GM19023 (cell line): ENCODE measurements at regions not wholly inside any gene's neighbourhood (a gene's known extent, or its start where the extent isn't known, plus 50 kb on each side); places are given as distances from the start of the nearest gene placed in this dataset.
"Not testable (repeated sequence)": the region's sequence is repeated elsewhere in the genome, so short reads cannot be mapped to it uniquely, and the experiment has no call there.

Experiments used
- ATAC-seq: cut with Tn5 transposase; IDR thresholded peaks from one replicate; pipeline ENCODE4 v1.9.1; 2021; ENCODE audit warnings: mild to moderate bottlenecking, moderate library complexity; ENCODE audit not compliant: unreplicated experiment

- ATAC-seq, result no peak
These were observed 156.3 kb upstream of the FOXN3 start for GRCh38 chr14:89573399-89573657.

DNA sequence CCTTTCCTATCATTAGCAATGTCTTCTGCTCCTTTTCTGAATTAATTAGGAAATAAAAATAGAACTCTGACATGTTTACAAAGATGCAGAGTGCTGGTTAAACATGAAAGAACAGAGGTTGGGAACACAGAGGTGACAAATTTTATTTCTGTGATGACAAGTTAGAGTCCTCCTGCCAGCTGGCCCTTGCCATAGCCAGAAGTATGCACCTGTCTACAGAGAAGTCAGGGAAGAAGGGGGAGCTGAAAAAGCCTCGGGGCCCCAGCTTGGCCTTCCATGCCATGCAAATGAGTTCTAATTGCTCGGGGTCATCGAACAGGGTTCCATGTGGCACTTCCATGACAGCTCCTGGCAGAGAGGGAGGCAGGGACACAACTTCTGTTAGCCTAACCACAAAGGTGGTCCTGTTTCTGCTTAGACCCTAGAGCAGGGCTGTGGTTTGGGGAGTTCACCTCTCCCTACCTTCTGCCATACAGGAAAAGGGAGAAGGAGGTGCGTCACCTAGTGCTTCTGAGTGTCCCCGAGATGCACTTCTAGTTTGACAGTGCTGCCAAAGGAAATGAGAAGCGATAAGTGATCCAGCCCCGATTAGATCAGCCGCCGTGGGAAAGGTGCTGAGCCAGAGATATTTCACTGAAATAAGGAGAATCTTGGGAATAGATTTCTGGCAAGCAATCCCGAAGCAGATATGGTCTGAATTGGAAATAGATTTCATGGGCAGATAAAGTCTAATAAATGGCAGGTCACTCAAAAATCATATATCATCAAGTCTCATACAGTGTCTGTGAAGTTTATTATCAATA, 155.8 kb upstream of the FOXN3 start:
- ATAC-seq, result no peak

- no peak for ATAC-seq
These were observed 154.5 kb upstream of the FOXN3 start for GRCh38 chr14:89571491-89571890.

DNA sequence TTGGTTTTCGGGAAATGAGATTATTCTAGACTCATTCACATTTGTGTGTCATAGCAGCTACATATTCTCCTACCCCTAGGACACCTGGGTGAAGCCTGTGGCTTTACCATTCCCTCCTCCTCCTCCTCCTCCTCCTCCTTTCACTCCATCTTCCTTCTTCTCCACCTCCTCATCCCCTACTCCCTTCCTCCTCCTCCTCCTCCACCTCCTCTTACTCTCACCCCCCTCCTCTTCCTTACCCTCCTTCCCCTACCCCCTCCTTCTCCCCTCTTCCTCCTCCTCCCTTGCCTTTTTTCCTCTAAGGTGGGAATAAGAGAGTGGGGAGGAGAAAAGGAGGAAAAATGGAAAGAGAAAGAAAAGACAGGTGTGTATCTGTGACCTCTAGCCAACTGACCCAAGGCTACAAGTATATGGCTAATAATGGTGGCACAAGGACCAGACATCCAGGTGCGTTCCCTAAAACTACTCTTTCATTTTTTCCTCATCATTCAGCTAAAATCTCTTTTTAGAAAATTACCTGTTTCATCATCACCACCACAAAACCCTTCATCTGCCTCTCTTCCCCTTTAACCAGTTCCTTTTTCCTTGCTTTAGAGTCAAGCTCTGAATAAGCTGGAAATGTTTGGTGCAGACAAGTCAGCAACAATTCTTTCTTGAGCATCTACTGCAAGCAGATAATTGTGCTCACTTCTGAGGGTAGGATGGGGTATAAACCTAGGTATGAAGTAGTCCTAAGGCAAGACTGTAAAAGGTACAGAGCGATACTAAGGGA, 149.8 kb upstream of the FOXN3 start:
- ATAC-seq, result no peak

- ATAC-seq, result no peak
These were observed 149.1 kb upstream of the FOXN3 start for GRCh38 chr14:89566180-89566579.

- no peak for ATAC-seq
These were observed 148.6 kb upstream of the FOXN3 start for GRCh38 chr14:89565607-89566006.

DNA sequence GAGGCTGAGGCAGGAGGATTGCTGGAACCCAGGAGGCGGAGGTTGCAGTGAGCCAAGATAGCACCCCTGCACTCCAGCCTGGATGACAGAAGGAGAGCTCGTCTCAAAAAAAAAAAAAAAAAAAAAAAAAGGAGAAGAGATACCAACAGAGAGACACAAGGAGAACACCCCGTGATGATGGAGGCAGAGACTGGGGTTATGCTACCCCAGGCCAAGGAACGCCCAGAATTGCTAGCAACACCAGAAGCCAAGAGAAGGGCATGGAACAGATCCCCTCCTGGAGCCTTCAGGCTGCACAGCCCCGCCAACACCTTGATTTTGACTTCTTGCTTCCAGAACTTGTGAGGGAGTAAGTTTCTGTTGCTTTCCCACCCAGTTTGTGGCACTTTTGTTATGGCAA, 148.0 kb upstream of the FOXN3 start:
- no peak for ATAC-seq

DNA sequence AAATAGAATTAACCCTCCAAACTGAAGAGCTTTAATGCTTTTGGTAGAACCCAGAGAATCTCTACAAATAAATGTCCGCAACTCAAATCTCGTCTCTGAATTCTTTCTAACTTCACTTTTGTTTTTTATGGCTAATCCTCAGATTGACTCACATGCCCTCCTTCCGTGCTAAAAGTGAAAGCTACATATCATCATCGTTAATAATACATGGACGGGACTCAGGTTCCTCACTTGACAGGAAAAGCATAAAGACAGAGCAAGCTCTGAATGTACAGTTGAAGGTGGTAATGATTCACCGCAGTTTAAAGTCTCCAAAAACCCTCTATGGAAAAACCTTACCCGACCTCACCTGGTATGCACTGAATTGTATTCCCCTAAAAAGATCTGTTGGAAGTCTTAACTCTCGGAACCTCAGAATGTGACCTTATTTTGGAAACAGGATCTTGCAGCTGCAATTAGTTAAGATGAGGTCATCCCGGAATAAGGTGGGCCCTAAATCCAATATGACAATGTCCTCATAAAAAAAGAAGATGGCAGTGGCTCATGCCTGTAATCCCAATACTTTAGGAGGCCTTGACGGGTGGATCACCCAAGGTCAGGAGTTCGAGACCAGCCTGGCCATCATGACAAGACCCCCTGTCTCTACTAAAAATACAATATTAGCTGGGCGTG, 147.4 kb upstream of the FOXN3 start:
- ATAC-seq, result no peak

DNA sequence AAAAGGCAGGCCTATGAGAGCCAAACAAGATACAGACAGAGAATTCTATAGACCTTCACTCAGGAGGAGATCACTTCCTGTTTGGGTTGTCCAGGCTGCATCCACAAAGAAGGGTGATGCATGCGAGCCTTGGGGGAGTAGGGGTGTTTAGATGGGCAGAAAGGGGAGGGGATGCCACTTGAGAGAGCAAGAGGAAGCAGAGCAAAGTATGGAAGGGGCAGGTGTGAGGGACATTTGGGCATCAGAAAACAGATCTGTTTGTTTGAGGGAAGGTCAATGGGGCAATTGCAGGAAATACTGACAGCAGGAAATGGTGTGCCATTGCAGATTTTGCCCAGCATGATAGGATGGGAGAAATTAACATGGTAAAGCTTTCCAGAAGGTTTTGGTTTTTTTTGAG, 146.4 kb upstream of the FOXN3 start:
- ATAC-seq, result no peak

- ATAC-seq, result no peak
These were observed 134.9 kb upstream of the FOXN3 start for GRCh38 chr14:89551955-89552354.

- no peak for ATAC-seq
These were observed 134.4 kb upstream of the FOXN3 start for GRCh38 chr14:89551432-89551831.

- ATAC-seq, result no peak
These were observed 133.8 kb upstream of the FOXN3 start for GRCh38 chr14:89550821-89551220.

DNA sequence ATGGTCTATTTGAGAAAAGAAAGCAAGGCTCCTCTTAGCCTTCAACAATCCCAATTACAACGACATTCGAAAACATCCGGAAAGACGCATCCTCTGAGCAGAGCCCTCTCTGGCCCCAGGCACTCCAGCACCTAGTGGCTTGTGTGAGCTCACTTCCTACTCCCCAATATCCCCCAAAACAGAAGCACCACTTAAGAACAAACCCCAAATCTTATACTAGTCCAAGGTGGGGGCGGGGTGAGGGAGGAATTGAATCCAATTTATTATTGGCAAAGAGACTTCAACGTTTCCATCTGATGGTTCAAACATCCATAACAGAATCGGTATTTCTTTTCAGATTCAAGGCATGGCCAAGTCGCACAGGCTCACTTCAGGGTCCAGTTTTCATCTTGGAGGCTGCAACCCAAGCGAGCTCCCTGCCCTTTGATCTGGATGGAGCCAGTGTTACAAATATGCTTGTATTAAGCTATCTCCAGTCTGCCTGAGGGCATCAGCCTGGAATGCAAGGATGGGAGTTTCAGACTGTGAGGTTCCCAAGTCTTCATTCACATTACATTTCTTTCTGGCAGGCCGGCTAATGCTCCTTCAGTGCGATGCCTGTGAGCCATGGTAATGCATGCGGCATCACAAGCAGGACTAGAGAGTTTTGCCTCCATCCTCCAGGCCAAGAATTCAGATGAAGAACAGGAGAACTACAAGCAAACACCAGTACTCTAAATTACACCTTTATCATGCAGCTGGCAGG, 132.5 kb upstream of the FOXN3 start:
- ATAC-seq, result no peak

DNA sequence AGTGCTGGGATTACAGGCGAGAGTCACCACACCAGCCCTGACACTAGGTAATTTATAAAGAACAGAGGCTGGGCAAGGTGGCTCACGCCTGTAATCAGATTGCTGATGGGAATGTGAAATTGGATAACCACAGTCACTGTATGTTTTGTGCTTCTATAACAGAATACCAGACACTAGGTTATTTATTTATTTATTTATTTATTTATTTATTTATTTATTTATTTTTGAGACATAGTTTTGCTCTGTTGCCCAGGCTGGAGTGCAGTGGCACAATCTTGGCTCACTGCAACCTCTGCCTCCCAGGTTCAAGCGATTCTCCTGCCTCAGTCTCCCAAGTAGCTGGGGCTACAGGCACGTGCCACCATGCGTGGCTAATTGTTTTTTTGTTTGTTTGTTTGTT, 130.0 kb upstream of the FOXN3 start:
- not testable (repeated sequence) for ATAC-seq

- no peak for ATAC-seq
These were observed 127.7 kb upstream of the FOXN3 start for GRCh38 chr14:89544636-89545301.

DNA sequence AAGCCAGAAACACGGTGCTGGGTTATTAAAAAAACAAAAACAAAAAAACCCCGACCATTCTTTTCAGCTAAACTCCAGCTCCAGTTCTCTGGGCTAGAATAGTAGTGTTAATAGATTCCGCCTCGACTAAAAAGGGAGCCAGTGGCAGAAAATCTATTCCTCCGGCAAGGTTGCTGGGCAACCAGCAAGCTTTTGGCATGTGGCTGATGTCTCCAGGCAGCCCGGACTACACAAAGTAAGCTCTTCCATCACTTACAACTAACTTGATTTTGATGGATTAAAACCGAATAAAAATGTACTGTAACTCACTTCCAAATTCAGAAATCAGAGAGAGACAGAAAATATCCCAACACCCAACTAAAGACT, 126.4 kb upstream of the FOXN3 start:
- no peak for ATAC-seq

DNA sequence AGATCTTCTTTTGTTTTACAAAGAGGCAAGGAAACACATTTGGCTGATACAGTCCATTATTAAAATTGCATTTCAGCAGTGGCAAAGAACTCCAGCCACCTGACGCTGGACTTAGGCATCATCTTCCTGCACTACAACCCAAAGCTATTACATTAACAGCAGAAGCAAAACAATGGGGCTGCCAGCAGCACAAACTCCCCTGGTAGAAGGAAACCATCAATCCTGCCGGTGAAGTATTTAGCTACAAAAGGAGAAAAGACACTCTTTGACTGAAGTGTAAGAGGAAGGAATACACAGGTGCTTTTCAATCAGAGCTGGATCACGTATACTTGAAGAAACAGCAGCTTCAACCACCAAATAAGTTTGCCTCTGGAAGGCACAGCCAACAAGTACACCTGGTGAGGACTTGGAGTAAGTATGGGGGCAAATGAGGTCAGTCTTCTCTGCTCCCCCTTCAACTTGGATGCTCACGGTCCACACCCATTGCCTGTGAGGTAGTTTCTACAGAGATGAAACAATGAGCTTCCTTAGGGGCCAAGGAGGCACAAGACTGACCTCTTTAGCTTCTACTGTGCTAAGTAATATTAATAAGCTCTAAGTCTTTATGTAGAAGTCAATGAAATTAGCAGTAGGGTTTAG, 125.9 kb upstream of the FOXN3 start:
- no peak for ATAC-seq

DNA sequence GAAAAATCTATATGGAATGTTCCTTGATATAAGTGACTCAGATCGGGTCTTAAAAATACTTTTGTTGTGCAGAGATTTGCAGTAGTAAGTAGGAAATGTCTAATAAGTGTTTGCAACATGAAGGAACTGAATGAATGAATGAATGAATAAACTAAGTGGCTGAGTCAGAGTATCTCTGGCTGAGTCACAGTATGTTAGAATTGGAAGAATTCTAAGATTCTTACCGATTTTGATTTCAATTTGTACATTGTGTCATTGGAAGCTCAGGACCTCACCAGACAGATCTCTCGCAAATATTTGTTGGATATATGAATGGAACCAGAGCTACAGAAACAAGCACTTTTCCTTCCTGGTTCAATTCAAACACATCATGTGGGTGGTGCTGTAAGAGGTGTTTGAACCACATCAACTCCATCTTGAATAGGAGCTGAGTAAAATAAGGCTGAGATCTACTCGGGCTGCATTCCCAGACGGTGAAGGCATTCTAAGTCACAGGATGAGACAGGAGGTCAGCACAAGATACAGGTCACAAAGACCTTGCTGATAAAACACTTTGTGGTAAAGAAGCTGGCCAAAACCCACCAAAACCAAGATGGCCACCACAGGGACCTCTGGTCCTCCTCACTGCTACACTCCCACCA, 123.9 kb upstream of the FOXN3 start:
- ATAC-seq, result no peak

DNA sequence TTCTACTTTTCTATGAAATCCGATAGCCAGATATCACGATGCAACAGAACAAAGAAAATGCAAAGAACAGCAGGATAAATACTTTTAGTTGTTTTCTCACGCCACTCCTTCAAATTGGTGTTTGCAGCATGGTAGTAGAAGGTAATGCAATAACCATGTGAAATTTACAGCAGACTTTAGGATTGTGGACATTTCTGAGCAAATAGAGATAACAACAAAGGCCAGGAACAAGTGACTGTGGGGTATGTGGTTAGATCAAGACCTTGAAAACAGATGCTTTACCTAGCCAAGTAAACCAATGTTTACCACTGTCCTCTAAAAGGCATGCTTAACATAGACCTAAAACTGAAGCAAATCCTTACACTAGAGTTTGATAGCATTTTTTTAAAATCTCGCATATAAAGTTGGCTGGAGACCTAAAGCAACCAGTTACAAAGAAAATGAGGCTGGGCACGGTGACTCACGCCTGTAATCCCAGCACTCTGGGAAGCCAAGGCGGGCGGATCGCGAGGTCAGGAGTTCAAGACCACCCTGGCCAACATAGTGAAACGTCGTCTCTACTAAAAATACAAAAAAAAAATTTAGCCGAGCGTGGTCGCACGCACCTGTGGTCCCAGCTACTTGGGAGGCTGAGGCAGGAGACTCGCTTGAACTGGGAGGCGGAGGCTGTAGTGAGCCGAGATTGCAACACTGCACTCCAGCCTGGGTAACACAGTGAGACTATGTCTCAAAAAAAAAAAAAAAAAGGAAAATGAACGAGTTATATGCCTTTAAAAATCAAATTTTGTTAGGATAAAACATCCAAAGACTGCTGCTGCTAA, 123.2 kb upstream of the FOXN3 start:
- no peak for ATAC-seq
